NCI-H446 treated with DMSO at 0.1 percent for 48 hours (cell line): ENCODE measurements at regions not wholly inside any gene's neighbourhood (a gene's known extent, or its start where the extent isn't known, plus 50 kb on each side); places are given as distances from the start of the nearest gene placed in this dataset.

Experiments used
- DNase-seq: peaks from one replicate; lab custom pipeline; 2025; lab: John Stamatoyannopoulos, UW

DNA sequence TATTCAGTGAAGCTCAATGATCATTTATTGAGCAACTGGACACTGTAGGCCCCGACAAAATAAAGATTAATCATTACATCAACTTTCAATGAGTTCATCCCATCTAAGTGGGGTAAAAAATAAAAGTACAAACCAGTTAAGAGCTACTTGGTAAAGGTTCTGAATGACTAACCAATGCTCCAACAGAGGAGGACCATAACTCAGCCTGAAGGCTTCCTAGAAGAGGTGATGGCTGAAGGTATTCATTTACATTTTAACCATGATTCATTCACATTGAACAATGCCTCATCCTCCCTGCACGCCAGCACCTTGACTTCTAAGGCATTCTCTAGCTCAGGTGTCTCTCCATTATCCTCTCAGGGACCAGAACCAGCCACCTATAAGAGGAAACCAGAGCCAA, 201.4 kb downstream of the ZNF462 start:
- no peak for DNase-seq

DNA sequence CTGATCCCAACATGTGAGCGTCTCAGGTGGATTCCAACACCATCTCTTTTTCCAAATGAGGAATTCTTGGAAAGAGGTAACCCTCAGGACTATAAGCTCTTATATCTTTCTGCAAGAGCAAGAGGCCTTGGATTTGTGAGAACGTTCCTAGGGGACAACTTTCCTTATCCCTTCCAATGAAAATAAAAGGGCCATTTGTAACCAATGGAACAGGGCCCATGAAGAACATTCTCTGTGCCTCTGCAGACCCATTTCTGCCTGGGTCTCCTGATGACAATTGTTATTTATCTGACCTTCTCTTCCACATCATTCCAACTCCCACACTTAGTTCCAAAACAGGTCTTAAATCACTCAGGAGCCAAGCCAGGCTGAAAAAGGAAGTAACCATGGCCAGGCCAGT, 202.6 kb downstream of the ZNF462 start:
- no peak for DNase-seq

GRCh38 chr9:107067739-107068416, 204.9 kb downstream of the ZNF462 start:
- no peak for DNase-seq

DNA sequence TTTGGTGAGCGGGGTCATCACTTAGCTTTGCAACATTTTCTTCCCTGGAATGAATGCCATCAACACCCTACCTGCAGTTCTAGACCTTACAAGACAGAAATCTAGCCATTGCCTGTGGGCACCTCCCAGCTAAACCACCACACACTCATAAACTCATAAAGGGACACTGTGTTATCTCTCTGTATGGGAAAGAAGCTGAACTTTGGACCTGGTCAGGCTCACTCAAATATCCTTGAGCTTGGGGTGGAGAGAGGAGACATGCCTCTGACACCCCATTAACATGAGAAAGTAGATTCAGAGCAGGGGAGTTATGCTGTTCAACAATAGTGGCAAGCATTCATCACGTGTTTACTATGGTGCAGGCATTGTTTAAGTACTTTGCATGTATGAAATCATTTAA, 205.6 kb downstream of the ZNF462 start:
- no peak for DNase-seq

GRCh38 chr9:107070586-107070985, 207.6 kb downstream of the ZNF462 start:
- no peak for DNase-seq

DNA sequence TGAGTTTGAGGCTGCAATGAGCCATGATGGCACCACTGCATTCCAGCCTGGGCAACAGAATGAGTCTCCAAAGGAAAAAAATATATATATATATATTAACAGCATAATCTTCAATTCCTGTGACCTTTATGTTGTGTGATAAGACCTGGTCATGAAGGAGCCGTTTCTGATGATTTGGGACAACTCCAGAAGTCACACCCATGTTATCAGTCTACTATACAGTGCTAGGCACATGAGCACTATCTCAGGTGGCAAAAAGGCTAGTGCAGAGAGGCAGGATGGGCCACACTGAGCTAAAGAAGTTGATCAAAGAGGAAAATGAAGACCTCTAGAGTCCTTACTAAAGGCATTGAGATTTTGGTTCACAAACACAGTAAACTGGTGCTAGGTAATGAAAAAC, 205.0 kb upstream of the RAD23B start:
- no peak for DNase-seq

- DNase-seq = no peak
These were observed 203.5 kb upstream of the RAD23B start for GRCh38 chr9:107079589-107079988.

GRCh38 chr9:107080130-107080529, 202.9 kb upstream of the RAD23B start:
- no peak for DNase-seq

- no peak for DNase-seq
These were observed 196.6 kb upstream of the RAD23B start for GRCh38 chr9:107086460-107086859.

GRCh38 chr9:107087222-107087621, 195.9 kb upstream of the RAD23B start:
- DNase-seq = no peak

DNA sequence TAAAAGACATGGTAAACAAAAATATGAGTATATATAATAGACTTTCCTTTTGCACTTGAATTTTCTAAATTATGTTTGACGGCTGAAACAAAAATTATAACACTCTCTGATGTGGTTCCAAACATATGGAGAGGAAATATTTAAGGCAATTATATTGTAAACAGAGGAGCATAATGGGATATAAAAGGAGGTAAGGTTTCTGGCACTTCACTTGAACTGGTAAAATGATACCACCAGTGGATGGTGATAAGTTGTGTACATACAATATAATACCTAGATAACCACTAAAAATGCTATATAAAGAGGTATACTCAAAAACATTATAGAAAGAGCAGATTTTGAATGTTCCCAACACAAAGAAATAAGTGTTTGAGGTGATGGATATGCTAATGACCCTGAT, 192.9 kb upstream of the RAD23B start:
- DNase-seq = no peak

GRCh38 chr9:107093365-107094060, 189.6 kb upstream of the RAD23B start:
- DNase-seq = no peak

- peak; percentile 8 for DNase-seq
These were observed 188.7 kb upstream of the RAD23B start for GRCh38 chr9:107094370-107094769.

GRCh38 chr9:107100591-107100990, 182.5 kb upstream of the RAD23B start:
- no peak for DNase-seq

DNA sequence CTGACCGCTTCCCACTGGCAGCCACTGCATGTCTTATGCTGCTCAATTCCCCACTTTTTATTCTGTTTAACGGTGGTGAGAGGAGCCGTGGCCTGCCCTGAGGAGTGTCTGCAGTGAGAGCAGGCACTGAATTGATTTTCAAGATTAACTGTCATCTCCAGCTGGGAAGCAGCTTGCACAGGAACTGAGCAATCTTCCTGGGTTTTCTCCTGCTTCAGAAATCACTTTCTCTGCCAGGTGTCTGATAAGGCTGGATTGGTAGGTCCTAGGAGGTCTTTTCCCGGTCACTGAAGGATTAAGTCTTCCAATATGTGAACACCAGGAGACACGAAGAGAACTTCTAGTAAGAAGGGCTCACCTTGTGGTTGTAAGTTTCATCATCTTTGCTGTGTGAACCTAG, 181.1 kb upstream of the RAD23B start:
- DNase-seq = no peak

DNA sequence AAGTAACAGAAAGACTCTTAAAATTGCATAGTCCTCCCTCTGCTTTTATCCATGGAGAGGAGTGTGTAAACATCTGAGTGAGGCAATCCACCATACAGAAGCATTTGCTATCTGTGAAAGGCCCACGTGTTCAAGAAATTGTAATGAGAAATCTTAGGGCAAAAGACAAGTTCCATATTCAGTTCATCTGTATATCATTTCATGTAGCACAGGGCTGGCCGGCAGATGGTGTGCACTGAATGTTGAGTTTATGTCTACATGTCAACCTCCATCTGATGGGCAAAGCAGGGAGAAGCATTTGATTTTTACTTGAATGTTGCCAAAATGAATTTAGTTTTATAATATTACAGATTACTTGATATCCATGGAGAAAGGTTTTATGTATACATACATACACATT, 179.5 kb upstream of the RAD23B start:
- no peak for DNase-seq

- no peak for DNase-seq
These were observed 177.3 kb upstream of the RAD23B start for GRCh38 chr9:107105784-107106183.

DNA sequence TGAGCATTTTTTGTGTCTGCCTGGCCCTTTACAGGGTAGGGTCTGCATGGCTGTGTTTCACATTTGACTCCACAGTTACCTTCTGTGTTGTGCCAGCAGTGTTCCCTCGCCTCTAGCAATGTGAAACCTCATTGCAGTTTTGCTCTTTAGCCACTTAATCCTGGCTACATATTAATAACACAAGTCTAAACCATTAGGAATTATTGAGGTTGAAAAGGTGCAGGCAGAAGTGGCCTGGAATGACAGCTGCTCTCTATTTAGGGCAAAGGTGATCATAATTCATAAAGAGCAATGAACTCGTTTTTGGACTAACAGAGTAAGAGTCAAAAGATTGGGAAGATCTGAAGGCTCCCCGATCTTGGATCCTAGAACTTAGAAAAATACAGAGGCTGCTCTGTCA, 176.7 kb upstream of the RAD23B start:
- no peak for DNase-seq

DNA sequence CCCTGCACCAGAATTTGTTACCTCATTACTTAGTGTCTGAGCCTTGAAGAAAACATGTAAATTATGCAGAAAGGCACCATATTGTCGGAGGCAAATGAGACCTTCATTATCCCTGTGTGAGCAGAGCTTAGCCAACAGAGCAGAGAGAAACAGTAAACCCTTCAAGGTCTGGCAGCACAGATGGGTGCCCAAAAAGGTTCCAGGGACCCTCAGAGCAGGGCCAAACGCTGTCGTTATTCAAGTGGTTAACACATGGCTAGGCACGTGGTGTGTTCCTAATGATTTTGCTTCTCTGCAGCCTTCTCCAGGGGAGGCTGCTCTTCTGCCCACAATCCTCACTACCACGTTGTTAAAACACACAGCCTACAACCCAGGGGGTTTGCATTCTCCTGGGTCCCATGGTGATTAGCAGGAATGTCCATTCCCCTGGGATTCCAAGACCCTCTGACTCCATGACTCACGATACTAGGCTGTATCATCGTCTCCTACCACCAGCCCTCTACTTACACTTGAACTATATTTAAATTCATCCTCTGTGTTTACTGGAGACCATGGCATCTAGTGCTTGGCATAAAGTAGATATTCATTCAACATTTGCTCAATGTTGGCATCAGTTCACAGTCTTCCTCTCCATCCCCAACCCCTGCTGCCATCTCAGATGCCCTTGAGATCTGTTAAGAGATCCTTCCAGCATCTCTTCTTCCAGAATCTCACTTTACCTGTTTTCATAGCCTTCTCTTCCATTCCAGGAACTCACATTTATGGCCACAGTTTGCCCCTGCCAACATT, 174.5 kb upstream of the RAD23B start:
- DNase-seq = no peak

DNA sequence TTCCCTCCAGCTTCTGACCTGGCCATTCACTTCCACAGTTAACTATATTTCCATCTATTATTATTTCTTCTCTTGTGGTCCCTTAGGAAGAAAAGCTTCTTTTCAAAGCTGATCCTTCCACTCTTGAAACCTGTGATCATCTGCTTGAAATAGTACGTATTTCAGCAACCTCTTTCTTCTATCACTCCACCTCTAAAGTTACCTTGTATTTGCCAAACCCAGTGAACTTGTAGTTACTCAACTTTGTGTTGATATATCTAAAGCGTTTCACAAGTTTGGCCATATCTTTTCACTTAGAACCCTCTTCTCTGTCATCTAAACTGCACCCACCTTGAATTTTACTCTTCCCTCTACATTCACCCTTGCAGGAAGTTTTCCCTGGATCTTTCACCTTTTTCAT, 173.8 kb upstream of the RAD23B start:
- DNase-seq = no peak

- no peak for DNase-seq
These were observed 172.9 kb upstream of the RAD23B start for GRCh38 chr9:107110153-107110552.

DNA sequence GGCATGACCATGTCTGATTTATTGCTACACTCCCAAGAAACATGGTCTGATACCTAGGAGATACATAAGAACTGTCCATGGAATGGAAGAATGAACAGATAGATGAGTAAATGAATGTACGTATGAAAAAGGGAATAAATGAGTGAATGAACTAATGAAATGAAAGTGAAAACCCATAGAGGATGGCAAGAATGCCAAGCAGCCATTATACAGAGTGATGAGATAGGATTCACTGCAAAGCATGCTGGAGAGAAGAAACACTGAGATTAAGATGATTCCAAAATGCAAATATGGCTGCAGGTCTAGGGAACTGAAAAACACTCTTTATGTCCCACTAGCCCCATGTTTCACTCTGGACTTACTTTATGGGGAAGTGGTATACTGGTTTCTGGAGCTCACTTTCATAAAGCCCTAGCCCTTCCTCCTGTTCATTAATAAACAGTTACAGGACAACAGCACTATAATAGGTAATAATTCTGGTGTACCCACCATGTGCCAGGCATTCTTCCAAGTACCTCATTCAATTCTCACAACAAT, 170.3 kb upstream of the RAD23B start:
- DNase-seq = no peak
